Stimulated activated naive CD4-positive, alpha-beta T cell (primary cell): ENCODE measurements at regions not wholly inside any gene's neighbourhood (a gene's known extent, or its start where the extent isn't known, plus 50 kb on each side); places are given as distances from the start of the nearest gene placed in this dataset.

ENCODE experiments used
- DNase-seq, 6 experiments: peaks; one replicate each; lab custom pipeline; 2025; lab: John Stamatoyannopoulos, UW

- DNase-seq: no peak
Observed at GRCh38 chr4:132860976-132861375, 288.1 kb upstream of the PCDH10 start.

GRCh38 chr4:132863619-132864018, 285.5 kb upstream of the PCDH10 start:
- no peak for DNase-seq

DNA sequence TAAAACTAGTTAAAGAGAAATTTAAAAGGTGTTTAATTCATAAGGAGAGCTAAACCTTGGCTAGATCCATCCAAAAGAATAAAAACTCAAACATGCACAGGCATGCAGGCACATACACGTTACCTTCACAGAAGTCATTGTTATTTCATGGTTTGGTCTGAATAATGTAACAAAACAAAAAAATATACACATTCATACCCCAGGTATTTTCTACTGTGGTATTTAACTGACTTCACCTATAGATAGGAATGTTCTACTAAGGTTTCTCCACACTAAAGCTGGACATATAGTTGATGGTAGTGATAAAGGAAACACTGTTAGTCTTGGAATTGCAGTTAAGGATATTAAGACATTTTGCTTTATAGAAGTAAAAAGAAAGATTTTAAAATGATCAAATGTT, 283.6 kb upstream of the PCDH10 start:
- DNase-seq: no peak

- DNase-seq: no peak
Observed at GRCh38 chr4:132865922-132866321, 283.2 kb upstream of the PCDH10 start.

DNA sequence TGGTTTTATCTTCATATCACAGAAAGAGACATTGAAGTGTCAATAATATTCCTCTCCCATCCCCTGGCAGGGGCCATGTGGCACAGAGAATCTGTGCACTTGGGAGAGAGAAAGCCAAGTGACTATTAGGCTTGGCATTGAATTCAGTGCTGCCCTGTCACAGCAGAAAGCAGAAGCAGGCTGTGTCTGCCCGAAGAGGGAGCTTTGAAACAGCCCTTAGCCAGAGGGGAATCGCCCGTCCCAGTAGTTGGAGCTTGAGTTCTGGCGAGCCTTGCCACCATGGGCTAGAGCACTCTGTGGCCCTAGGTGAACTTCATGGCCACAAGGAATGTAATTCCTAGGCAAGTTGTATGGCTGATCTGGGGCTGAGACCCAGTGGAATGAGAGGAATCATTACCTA, 282.5 kb upstream of the PCDH10 start:
- DNase-seq: no peak

GRCh38 chr4:132893787-132894186, 255.3 kb upstream of the PCDH10 start:
- no peak for DNase-seq

DNA sequence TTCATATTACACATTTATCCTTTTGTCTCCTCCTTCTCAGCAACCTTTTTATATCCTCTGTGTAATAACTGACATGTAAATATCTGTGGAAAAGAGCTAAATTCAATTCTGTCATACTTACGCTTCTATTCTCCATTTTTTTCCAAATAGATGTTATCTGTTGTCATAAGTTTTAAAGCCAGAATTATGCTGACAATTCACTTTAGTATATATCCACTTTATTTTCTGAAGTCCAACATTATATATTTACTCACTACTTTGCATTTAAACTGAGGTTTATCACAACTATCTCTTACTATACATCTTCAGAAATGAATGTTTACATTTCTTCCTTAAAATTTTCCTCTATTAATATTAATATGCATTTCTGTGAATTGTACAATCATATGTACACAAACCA, 247.9 kb upstream of the PCDH10 start:
- DNase-seq: no peak

- no peak for DNase-seq
Observed at GRCh38 chr4:132910229-132910748, 238.8 kb upstream of the PCDH10 start.

DNA sequence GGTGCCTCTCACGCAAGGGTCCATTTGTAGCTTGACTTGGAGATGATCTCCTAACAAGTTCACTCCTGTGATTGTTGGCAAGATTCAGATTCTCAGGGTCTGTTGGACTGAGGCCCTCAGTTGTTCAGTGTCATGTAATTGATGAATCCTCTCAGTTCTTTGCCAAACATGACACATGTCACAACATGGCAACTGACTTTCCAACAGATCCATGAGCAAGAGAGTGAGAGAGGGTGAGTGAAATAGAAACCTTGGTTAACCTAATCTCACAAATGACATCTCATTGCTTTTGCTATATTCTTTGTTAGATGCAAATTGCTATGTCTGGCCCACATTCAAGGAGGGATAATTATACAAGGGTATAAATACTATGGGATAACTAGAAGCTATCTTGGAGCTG, 231.0 kb upstream of the PCDH10 start:
- DNase-seq: no peak

GRCh38 chr4:132923516-132923915, 225.6 kb upstream of the PCDH10 start:
- no peak for DNase-seq

DNA sequence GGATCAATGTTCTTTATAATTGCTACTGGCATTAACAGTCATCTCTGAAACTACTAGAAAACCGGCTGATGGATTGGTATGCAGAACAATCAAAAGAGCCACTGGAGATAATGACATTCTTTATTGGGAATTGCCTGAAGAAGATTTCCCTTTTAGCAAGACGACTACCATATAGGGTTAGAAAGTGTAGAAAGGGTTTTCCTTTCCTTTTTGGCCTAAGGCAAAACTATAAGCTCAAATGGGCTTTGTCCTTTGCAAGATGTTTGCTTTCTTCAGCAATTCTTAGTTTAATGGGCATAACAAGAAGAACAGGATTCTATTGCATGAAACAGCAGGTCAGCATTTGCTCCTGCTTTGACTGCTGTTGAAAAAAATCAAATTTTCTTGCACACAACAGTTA, 214.2 kb upstream of the PCDH10 start:
- DNase-seq: no peak

DNA sequence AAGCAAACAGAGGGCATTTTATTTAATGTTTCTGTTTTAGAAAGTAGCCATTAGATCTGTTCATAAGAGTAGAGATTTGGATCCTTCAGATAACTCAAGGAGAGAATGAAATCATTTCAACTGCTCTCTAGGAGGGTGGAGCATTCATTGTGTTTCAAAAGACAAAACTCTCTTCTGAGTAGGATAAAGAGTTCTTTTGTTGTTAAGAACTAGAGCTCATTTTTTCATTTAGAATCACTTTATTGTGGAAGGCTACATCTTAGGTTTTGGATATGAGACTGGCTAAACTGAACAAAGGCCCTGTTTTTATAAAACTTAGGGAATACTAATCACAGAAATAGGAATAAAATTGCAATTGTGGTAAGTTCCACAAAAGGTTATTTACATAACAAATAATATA, 193.9 kb upstream of the PCDH10 start:
- DNase-seq: no peak

DNA sequence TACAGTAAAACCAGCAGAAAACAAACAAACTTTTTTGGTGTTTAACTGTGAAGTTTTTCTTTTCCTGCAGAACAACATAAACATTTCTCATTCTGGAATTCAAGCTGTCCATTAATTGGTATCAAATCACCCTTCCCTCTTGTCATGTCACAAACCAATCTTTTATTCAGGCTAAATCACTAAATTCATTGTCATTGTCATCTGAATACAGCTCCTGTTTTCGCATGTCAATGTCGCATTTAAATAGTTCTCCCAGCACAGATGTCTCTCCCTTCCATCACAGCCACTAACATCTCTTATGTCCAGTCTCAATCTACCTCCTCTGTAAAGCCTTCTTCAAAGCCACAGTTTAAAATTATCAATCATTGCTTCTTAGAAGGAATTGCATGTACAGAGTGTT, 192.1 kb upstream of the PCDH10 start:
- no peak for DNase-seq

- DNase-seq: no peak
Observed at GRCh38 chr4:132958457-132959263, 190.4 kb upstream of the PCDH10 start.

- DNase-seq: no peak
Observed at GRCh38 chr4:132981611-132982010, 167.5 kb upstream of the PCDH10 start.

DNA sequence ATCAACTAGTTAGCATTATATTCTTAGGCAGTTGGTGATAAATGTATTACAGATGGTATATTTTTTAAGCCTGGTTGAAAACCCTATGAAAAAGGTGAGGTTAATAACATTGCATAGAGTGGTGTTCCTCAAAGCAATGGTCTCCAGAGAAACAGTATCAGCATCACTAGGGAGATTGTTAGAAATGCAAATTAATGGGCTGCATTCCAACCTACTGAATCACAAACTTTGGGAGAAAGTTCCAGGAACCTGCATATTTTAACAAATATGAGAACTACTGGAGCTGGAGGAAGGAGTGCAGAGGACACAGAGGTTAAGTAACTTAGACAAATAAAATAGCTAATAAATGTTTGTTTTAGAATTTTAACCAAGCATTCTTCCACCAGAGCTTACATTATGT, 166.9 kb upstream of the PCDH10 start:
- no peak for DNase-seq

DNA sequence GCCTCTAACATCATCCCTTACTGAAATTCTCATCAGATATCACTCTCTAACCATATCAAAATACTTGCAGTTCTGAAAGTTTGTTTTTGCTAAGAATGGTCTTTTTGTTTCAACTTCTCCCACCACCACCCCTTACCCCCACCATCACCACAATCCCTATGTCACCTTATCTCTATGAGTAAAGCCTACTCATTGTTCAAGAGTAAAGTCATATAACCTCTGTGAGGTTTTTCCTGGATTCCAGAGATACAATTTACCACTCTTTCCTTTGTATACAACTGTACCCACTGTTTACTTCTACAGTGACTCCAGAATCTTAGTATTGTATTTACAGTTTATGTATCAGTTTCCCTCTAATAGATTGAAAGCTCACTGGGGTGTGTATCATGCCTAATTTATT, 158.0 kb upstream of the PCDH10 start:
- no peak for DNase-seq

GRCh38 chr4:132992686-132993085, 156.4 kb upstream of the PCDH10 start:
- DNase-seq: no peak

DNA sequence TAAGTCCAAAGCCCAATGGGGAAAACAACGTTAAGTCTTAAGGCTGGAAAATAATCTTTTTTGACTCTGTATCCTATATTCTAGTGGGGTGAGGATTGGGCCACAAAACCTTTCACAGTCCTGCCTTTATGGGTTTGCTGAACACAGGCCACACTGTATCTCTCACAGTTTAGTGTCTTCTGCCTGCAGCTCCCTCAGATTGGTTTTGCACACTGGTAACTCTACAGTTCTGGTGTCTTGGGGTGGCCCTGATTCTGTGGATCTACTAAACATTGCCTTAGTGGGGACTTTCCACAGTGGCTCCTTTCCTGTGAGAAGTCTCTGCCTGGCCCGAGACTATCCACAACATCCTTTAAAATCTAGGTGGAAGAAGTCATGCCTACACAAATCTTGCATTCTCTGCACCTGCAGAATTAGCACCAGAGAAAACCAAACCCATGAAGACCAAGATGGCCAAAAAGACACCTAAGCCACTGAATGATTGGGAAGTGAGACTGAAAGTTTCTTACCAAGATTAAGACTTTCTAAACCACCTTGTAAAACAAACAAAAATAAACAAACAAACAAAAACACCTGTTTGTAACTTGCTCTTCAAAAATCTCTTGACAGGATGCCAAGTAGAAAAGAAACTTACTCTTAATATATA, 150.4 kb upstream of the PCDH10 start:
- DNase-seq: no peak

GRCh38 chr4:133000012-133000411, 149.1 kb upstream of the PCDH10 start:
- no peak for DNase-seq

GRCh38 chr4:133003169-133003568, 145.9 kb upstream of the PCDH10 start:
- no peak for DNase-seq

- no peak for DNase-seq
Observed at GRCh38 chr4:133014473-133015135, 134.5 kb upstream of the PCDH10 start.

DNA sequence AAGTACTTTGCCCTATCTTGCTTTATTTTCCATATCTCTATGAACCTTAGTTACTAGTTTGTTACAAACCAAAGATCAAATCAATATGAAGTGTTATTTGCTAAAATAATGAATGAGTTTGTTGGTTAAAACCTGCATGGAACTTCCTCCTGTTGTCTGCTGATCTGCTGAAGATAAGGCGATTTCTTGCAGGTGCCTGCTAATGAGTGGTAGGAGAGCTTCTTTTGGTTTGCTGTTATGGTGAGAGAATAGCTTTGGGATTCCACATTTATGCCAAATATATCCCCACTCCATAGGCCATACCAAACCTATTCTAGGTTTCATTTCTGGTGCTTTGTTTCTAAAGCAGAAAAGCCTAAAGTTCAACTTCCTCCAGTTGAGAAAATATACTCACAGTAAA, 103.8 kb upstream of the PCDH10 start:
- no peak for DNase-seq
